Breast epithelium (tissue), 3 donors: ENCODE measurements at regions not wholly inside any gene's neighbourhood (a gene's known extent, or its start where the extent isn't known, plus 50 kb on each side); places are given as distances from the start of the nearest gene placed in this dataset.

Experiments
- POLR2A ChIP-seq: fragments of 450-650 bp; IDR thresholded peaks from one replicate; pipeline ENCODE4 v1.6.1; 2016; ENCODE audit warnings: antibody characterized with exemption, mild to moderate bottlenecking, moderate library complexity
- POLR2AphosphoS5 ChIP-seq, 3 donors: sonication (generic); formaldehyde crosslinking; IDR thresholded peaks; one replicate each; pipeline ENCODE4 v1.6.1; 2017; ENCODE audit warnings: antibody characterized with exemption in 3 of 3
- TF ChIP-seq, protein P1 (sequence below), 3 donors: fragments of 450-650 bp; IDR thresholded peaks; one replicate each; pipeline ENCODE4 v1.5.1; 2016 to 2017; ENCODE audit warnings: antibody characterized with exemption in 3 of 3, mild to moderate bottlenecking in 3 of 3, moderate library complexity in 3 of 3

DNA sequence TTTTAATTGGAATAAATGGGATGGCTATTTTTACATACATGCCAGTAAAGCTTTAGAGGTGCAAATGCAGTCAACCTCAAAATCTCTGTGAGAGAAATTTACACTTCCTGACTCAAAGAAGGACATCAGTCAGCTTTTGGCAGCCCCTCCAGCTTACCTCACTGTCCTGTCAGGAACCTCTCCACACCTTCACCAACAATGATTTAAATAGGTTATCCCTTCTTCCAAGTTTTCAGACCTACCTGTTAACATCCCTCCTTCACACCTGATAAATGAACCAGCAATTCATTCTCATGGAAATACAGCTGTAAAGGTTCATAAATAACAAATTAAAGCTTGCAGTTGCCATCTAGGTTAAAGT is 286.1 kb downstream of the SHOX2 start:
- TF ChIP-seq, protein P1, sequence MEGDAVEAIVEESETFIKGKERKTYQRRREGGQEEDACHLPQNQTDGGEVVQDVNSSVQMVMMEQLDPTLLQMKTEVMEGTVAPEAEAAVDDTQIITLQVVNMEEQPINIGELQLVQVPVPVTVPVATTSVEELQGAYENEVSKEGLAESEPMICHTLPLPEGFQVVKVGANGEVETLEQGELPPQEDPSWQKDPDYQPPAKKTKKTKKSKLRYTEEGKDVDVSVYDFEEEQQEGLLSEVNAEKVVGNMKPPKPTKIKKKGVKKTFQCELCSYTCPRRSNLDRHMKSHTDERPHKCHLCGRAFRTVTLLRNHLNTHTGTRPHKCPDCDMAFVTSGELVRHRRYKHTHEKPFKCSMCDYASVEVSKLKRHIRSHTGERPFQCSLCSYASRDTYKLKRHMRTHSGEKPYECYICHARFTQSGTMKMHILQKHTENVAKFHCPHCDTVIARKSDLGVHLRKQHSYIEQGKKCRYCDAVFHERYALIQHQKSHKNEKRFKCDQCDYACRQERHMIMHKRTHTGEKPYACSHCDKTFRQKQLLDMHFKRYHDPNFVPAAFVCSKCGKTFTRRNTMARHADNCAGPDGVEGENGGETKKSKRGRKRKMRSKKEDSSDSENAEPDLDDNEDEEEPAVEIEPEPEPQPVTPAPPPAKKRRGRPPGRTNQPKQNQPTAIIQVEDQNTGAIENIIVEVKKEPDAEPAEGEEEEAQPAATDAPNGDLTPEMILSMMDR (IDR thresholded peaks at IDR 0.05), result no peak
- TF ChIP-seq POLR2A, result no peak
- TF ChIP-seq POLR2AphosphoS5 (IDR thresholded peaks at IDR 0.05), result no peak
